Inferior parietal cortex (tissue), 1 donor: ENCODE measurements at regions not wholly inside any gene's neighbourhood (a gene's known extent, or its start where the extent isn't known, plus 50 kb on each side); places are given as distances from the start of the nearest gene placed in this dataset.
"Not testable (repeated sequence)": the region's sequence is repeated elsewhere in the genome, so short reads cannot be mapped to it uniquely, and the experiment has no call there.

Experiments
- DNase-seq: peaks from one replicate; pipeline ENCODE4 v3.0.0-alpha.2; 2016; ENCODE audit errors: extremely low spot score

DNA sequence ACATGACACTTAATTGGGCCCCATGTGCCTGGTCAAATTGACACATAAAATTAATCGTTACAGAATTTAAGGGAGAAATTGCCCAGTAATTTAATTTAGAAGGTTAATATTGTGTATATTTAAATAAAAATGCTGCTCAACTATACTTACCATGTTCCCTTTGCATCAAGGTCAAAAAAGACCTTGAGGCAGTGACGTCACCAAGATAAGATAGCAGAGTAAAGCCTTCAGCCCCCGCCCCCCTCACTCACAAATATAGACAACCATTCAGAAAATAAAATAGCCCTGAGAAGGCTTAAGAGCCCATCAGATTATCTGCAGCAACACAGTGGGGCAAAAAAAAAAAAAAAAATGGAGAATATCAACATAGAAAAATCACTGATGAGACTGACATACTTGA is 785.7 kb downstream of the CCDC85A start:
- DNase-seq: no peak

DNA sequence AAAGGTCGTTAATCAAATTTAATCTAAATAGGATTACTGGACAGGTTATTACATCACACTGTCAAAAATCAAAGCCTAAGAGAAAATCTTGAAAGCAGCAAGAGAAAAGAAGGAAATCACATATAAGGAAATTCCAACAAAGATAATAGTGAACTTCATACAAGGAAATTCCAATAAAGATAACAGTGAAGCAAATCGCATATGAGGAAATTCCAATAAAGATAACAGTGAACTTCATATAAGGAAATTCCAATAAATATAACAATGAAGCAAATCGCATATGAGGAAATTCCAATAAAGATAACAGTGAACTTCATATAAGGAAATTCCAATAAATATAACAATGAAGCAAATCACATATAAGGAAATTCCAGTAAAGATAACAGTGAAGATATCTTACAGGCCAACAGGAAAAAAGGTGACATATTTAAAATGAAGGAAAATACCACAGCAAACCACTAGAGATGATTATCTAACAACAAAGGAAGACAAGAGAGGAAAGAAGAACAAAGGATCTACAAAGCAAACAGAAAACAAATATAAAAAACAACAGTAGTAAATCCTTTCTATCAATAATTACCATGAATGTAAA is 787.7 kb downstream of the CCDC85A start:
- DNase-seq: no peak

DNA sequence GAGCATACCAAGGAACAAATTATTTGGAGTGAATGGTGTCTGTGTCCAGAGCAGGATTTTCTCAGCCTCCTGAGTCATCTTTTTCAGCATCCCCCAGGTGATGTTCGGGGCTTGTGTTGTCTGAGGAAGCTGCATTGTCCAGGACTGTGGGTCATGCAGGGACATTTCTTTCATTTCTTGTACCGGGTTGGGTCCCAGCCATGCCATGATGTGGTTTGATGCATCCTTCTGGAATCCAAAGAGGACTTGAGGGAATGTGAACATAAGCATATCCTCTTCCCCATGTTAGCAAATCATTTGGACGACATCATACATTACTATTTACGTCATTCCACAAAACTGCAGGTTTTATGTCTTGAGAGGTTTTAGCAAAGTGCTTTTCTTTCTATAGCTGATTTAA is 797.8 kb downstream of the CCDC85A start:
- DNase-seq: no peak

DNA sequence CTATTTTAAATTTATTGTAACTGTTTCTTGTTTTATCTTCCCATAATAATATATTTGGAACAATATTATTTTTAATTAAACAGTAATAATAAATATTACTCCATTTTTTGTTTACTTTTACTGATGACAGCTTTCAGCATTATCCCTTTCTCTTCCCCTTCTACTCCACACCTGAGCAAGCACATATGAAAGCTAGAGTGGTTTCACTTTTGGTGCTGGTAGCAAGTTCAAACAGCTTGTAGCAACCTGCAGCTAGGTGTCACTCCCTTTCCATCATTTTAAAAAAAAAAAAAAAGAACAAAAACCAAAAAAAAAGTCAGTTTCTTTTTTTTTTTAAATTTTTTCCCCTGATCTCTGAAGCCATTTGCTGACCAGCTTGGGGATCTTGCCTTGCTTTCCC is 801.8 kb downstream of the CCDC85A start:
- no peak for DNase-seq

DNA sequence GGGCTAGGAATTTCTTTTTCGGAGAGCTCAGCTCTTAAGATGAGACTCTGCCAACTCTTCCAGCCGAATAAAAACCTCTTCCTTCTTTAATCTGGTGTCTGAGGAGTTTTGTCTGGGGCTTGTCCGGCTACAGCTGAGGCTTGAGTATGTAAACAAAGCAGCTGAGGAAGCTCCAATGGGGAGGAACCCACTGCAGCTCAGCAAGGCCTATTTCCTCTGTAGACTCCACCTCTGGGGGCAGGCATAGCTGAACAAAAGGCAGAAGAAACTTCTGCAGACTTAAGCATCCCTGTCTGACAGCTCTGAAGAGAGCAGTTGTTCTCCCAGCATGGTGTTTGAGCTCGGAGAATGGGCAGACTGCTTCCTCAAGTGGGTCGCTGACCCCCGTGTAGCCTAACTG is 838.7 kb downstream of the CCDC85A start:
- no peak for DNase-seq

DNA sequence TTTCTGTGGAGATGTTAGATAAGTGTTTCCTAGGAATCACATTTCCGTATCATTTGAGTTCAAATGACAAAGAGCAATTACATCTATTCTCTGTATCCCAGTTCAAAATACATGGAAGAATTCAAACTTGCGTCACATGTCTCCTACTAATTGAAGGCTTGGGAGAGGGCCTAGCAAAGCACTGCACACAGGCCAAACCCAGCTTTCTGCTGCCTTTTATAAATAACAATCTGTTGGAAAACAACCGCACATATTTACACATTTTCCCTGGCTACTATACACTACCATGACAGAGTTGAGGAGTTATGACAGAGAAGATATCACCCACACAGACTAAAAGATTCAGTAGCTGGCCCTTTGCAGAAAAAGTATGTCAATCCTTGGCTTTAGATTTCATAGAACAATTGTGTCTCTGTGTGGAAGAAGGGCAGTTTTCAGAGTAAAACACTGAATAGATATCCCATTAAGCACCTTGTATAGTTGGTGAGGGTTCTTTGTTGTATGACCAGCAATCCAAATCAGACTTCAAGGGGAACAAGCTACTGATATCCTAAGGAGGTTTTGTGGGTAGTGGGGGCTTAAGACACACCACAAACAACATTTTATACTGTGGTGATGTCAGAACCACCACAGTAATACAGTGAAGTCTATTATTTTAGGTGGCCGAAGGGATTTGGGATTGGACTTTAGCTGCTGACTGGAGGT is 861.3 kb downstream of the CCDC85A start:
- DNase-seq: no peak

DNA sequence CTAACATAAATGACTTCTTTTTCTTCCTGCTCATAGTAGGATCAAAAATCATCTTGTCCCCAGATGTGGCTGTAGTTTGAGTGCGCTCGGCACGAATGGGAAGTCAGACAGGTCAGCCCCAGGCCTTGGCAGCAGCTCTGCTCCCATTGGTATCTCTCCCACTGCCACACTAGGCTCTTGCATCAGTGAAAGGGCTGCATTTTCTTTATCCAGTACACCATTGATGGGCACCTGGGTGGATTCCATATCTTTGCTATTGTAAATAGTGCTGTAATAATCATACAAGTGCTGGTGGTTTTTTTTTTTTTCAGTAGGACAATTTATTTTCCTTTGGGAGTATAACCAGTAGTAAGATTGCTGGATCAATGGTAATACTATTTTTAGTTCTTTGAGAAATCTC is 865.5 kb downstream of the CCDC85A start:
- DNase-seq: no peak

DNA sequence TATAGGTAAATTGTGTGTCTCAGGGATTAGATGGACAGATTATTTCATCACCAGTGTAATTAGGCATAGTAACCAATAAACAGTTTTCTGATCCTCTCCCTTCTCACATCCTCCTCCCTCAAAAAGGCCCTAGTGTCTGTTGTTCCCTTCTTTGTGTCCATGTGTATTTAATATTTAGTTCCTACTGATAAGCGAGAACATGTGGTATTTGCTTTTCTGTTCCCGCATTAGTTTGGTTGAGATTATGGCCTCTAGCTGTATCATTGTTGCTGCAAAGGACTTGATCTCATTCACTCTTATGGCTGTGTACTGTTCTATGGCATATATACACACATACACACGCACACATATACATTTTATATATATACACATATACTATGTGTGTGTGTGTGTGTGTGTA is 866.2 kb downstream of the CCDC85A start:
- no peak for DNase-seq

DNA sequence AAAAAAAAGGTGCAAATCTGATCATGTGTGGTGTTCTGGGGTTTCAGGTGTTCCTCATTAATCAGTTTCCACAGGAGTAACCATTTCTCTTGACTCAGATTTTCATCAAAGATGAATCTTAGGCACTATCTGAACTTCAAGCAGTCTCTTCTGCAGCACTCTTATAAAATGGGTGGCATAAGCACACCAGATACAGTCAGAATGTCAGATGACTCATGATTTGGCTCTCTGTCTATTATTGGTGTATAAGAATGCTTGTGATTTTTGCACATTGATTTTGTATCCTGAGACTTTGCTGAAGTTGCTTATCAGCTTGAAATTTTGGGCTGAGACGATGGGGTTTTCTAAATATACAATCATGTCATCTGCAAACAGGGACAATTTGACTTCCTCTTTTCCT is 882.5 kb downstream of the CCDC85A start:
- not testable (repeated sequence) for DNase-seq

DNA sequence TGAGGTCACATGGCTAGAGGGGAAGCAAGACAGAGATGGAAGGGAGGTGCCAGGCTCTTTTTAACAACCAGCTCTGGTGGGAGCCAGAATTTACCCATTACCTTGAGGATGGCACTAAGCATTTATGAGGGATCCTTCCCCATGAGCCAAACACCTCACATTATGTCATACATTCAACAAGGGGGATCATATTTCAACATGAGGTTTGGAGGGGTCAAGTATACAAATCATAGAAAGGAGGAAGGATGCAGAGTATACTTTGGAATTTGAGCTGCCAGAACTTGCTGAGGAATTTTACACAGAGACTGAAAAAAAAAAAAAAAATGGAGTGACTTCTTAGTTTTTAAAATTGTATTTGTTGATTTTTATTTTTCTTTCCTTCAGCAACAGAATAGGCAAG is 891.4 kb downstream of the CCDC85A start:
- no peak for DNase-seq

DNA sequence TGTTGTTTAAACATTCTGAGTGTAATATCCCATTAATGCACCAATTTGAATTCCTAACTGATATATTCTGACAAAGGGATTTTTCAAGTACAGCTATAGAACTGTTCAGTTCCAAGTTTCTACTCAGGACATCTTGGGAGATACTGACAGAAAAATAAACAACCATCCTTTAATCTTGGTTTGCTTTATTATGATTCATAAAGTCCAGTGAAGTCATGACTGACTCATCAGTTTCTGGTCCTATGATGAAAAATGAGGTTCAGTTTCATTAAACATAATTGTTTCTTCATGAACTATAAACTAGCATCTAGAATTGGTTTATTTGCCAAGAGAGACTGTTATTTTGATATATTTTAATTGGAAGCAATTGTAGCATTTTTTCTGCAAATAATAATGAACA is 896.2 kb downstream of the CCDC85A start:
- no peak for DNase-seq

DNA sequence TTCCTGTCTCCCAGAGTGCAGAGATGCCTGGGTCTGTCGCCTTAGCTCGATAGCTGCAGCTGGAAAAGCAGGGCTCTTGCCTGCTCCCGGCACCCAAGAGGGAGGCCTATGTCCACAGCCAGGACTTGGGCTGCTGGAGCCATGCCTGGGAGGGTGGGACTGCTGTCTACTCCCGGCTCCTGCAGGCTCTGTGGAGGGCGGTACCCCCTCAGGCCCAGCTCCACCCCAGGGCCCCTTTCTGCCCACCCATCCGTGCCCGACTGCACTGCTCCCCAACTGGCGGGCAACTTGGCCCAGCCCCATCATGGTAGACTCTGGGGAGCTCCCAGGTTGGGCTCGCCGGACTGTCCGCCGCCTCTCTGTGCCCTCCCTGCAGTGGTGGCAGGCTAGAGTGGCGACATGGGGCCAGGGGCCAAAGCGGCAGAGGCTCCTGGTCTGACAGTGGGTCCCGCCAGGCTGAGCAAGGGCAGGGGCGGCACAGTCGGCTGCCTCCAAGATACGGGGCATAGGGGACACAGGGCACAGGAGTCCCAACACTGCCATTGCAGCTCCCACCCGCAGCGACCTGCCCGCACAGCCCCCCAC is 901.0 kb downstream of the CCDC85A start:
- DNase-seq: no peak

DNA sequence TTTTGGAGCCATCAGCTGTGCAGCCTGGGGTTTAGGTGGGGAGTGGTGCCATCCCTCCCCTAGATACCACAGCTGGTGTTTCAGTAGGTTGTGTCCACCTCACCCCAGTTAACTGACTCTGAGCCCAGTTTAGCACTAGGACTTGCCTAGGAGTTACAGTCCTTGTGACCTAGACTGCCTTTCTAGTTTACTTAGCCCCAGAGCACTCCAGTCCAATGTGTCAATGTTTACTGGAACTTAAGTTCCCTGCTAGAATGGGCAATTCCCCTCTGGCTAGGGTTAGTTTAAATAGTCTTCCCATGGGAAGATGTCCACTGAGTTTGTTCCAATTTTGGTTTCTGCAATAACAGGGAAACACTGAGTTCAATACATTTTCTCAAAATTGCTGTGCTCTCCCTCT is 909.2 kb downstream of the CCDC85A start:
- no peak for DNase-seq

DNA sequence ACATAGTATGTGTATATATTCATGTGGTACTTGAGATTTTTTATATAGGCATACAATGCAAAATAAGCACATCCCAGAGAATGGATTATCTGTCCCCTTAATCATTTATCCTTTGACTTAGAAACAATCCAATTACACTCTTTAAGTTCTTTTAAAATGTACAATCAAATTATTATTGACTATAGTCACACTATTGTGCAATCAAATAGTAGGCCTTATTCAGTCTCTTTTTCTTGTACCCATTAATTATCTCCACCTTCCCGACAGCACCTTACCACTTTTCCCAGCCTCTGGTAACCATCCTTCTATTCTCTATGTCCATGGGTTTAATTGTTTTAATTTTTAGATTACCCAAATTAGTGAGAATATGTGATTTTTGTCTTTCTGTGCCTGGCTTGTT is 914.1 kb downstream of the CCDC85A start:
- no peak for DNase-seq

DNA sequence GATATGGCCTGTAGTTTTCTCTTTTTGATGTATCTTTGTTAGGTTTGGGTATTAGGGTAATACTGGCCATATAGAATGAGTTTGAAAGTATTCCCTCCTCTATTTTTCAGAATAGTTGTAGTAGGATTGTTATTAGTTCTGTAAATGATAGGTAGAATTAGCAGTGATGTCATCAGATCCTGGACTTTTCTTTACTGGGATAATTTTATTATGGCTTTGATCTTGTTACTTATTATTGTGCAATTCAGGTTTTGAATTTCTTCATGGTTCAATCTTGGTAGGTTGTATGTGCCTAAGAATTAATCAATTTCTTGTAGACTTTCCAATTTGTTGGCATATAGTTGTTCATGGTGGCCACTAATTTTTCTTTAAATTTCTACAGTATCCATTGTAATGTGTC is 916.6 kb downstream of the CCDC85A start:
- DNase-seq: no peak

DNA sequence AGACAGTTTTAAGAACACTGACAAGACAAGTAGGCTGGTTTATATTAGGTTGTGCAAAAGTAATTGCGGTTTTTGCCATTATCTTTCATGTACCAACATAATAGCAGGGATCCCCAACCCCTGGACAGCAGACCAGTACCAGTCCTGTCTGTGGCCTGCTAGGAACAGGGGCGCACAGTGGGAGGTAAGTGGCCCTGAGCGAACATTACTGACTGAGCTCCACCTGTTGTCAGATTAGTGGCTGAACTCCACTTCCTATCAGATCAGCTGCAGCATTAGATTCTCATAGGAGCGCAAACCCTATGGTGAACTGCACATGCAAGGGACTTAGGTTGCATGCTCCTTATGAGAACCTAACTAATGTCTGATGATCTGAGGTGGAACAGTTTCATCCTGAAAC is 921.9 kb downstream of the CCDC85A start:
- DNase-seq: no peak

DNA sequence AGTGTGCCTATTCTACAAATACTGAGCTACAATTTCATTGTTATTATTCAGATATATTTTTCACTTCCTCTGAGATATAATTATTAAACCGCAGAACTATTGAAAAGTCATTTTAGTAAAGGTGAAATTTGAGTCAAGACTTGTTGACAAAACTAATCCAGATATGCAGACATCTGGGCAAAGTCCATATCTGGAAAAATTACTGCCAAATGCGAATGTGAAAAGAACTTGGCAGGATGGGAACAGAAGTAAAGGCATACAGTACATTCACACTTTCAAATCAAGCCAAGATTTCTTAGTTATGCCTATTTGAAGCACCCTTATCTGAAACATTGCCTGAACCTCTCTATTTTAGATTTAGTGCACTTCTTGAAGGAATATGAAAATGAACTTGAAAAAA is 923.6 kb downstream of the CCDC85A start:
- DNase-seq: no peak

DNA sequence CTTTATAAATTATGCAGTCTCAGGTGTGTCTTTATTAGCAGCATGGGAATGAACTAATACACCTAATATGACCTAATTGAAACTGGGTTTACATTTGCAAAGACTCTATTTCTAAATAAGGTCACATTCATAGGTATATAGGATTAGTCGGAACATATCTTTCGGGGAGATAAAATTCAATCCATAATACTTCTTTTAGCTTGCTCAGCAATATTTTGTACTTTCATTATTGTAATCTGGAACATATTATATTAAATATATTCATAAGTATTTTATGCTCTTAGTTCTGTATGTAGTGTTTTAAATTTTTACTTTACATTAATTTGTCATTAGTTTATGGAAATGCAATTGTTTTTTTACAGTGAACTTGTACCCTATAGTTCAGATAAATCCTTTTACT is 927.7 kb downstream of the CCDC85A start:
- DNase-seq: no peak

DNA sequence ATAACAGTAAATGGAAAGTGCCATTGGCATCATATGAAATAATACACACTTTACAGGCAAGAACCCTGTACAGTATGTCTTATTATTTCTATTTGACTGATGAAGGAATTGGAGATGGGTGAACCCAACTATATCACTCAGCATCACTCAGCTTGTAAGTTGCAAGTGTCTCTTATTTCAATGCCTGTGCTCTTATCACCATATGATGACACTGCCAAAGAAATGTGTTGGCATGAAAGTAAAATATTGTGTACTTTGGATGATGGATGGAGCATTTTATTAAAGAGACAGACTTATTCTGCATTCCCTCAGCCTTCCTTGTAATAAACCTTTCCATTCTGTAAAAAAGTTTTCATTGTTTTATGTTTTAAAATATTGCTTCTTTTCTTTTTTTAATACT is 927.5 kb upstream of the VRK2 start:
- DNase-seq: no peak

DNA sequence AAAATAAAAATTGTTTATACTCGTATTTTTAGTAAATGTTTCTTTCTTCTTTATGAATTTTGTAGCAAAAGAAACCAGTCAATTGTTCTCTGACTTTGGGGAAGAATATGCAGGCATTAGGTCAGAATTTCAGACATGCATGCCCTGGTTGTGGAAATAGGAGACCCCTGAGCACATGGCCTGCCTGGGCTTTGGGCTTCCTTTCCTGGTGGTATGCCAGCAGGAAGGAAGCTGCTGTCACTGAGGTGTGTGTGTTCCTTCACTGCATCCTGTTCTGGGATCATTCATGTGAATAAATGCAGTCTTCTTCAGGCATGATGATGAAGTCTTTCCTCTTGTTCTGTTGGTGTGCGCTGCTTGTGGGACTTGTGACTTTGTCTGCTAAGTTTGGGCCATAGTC is 920.2 kb upstream of the VRK2 start:
- DNase-seq: no peak

DNA sequence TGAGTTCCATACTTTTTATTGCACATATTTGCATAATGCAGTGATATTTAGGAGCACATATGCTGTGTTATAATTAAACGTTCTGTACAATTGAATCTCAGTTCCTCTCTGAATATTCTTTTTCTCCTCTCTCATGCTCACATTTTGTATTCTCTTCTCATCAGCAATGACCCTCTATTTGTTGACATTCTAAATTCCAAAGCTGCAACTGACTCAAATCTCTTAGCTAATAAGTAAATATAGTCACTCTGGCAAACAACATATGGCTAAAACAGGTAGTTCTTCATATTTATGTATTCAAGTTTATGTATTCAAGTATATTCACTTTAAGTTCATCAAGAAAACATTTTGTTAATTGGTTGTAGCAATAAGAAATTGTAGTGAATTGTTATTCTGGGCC is 907.4 kb upstream of the VRK2 start:
- DNase-seq: no peak

DNA sequence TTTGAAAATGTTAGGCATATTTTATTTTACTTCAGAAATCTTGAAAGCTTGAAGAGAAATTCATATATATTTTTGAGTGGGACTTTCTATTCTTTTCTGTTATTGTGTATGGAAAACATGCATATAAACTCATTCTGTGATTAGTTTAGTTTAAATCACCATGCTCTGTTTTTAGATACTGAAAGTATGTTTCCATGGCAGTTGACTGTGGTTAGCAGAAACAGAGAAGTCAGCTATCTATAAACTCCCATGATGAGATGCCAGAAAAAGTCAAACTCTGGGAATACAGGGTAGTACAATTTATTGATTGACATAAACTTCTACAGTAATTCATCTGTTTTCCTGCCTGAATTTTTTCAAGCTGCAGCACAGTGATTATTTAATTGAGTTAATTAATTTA is 905.3 kb upstream of the VRK2 start:
- DNase-seq: no peak

DNA sequence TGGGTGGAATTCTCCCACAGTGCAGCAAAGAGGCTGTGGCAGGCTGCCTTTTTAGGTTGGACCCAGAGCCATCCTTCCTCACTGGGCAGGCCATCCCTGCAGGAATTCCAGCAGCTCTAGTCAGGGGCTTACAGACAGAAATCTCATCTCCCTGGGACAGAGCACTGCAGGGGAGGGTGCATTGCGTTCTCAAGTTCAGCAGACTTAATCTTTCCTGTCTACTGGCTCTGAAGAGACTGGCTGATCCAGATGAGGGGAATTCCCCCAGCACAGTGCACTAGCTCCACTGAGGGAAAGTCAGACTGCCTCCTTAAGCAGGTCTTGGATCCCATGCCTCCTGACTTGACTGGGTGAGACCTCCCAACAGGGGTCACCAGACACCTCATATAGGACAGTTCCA is 899.7 kb upstream of the VRK2 start:
- no peak for DNase-seq
